ENCODE measurements at regions not wholly inside any gene's neighbourhood (a gene's known extent, or its start where the extent isn't known, plus 50 kb on each side); places are given as distances from the start of the nearest gene placed in this dataset.

GRCh38 chr1:80447526-80447925, 1353.2 kb upstream of the ADGRL2 start:
- no peak overlapping the region for H3K27ac ChIP-seq (ENCODE audit: low read depth, low read length, severe bottlenecking)

GRCh38 chr1:80445033-80445432, 1355.7 kb upstream of the ADGRL2 start:
- H3K27ac ChIP-seq (ENCODE audit: low read depth, low read length, severe bottlenecking) = no peak overlapping the region
- H3K36me3 ChIP-seq (ENCODE audit: control insufficient read depth, insufficient read depth, low read length) = no peaks in the 10 kb centered on the region
- H3K4me3 ChIP-seq (ENCODE audit: extremely low read depth, insufficient read depth, low read length, poor library complexity, severe bottlenecking) = no peak overlapping the region
- 100% methylated on average over 1 of the region's 4 CpGs; no CpG with 5 or more reads in 1 of the 2 experiments for WGBS, 2 experiments (ENCODE audit: insufficient coverage in 2 of 2)
- no peaks in the 10 kb centered on the region for H3K4me1 ChIP-seq (ENCODE audit: control insufficient read depth, insufficient read depth, low read length, poor library complexity, severe bottlenecking)
- H3K9me3 ChIP-seq (ENCODE audit: control insufficient read depth, low read length) = no peaks in the 10 kb centered on the region

More at GRCh38 chr1:80447526-80447925, 1353.2 kb upstream of the ADGRL2 start:
- Histone ChIP-seq H3K36me3 (ENCODE audit: control insufficient read depth, insufficient read depth, low read length) (no peaks in the 10 kb centered on the region), H3K9me3 (ENCODE audit: control insufficient read depth, low read length) (no peaks in the 10 kb centered on the region), H3K4me3 (ENCODE audit: extremely low read depth, insufficient read depth, low read length, poor library complexity, severe bottlenecking) (no peak overlapping the region), H3K4me1 (ENCODE audit: control insufficient read depth, insufficient read depth, low read length, poor library complexity, severe bottlenecking) (no peaks in the 10 kb centered on the region)
- no CpG with 5 or more reads among the region's 1 CpG for WGBS, 2 experiments (ENCODE audit: insufficient coverage in 2 of 2)

- Histone ChIP-seq H3K4me1 (ENCODE audit: control insufficient read depth, insufficient read depth, low read length, poor library complexity, severe bottlenecking) (no peaks in the 10 kb centered on the region), H3K36me3 (ENCODE audit: control insufficient read depth, insufficient read depth, low read length) (no peaks in the 10 kb centered on the region), H3K9me3 (ENCODE audit: control insufficient read depth, low read length) (no peaks in the 10 kb centered on the region), H3K27ac (ENCODE audit: low read depth, low read length, severe bottlenecking) (no peak overlapping the region), H3K4me3 (ENCODE audit: extremely low read depth, insufficient read depth, low read length, poor library complexity, severe bottlenecking) (no peak overlapping the region)
- WGBS, 2 experiments (ENCODE audit: insufficient coverage in 2 of 2) = 80% methylated on average over 2 of the region's 3 CpGs; no CpG with 5 or more reads in 1 of the 2 experiments
These were observed 1356.6 kb upstream of the ADGRL2 start for GRCh38 chr1:80444171-80444570.

DNA sequence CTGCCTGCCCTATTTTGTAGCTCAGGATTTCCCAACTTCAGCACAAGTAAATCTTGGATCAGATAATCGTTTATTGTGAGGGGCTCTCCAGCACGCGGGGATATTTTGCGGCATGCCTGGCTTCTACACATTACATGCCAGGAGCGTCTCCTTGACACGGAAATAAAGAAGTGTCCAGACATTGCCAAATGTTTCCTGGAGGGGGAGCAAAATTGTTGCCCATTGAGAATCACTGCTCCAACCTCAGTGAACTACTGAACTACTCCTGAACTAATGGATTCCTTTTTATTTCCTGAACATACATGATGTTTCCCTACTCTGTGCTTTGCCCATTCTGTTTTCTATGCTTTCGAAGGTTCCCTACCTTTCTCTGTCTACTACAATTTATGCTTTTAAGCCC, 1359.1 kb upstream of the ADGRL2 start:
- 85 to 93% methylated on average over 6 to 7 of the region's 7 CpGs for WGBS, 2 experiments (ENCODE audit: insufficient coverage in 2 of 2)
- Histone ChIP-seq H3K4me3 (ENCODE audit: extremely low read depth, insufficient read depth, low read length, poor library complexity, severe bottlenecking) (no peak overlapping the region), H3K9me3 (ENCODE audit: control insufficient read depth, low read length) (no peaks in the 10 kb centered on the region), H3K4me1 (ENCODE audit: control insufficient read depth, insufficient read depth, low read length, poor library complexity, severe bottlenecking) (no peaks in the 10 kb centered on the region), H3K36me3 (ENCODE audit: control insufficient read depth, insufficient read depth, low read length) (no peaks in the 10 kb centered on the region), H3K27ac (ENCODE audit: low read depth, low read length, severe bottlenecking) (no peak overlapping the region)

DNA sequence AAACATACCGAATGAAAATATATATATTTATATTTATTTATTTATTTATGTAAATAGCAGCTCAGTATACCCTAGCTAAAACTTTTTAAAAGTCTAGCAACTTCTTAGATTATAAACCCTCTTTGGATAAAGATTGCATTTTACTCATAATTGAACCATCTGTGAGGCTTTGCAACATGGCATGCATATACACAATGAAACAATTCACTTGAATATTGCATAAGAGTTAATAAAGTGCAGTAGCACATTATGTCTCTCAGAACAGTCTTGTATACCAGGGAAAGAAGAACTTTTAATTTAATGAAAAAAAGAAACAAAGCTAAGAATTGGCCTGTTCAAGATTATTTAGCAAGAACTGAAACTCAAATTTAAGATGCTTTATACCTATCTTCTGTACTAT, 1363.9 kb upstream of the ADGRL2 start:
- no peak overlapping the region for H3K27ac ChIP-seq (ENCODE audit: low read depth, low read length, severe bottlenecking)
- H3K4me1 ChIP-seq (ENCODE audit: control insufficient read depth, insufficient read depth, low read length, poor library complexity, severe bottlenecking) = no peaks in the 10 kb centered on the region
- WGBS, 2 experiments (ENCODE audit: insufficient coverage in 2 of 2) = no CpG with 5 or more reads among the region's 1 CpG
- H3K36me3 ChIP-seq (ENCODE audit: control insufficient read depth, insufficient read depth, low read length) = no peaks in the 10 kb centered on the region
- no peaks in the 10 kb centered on the region for H3K9me3 ChIP-seq (ENCODE audit: control insufficient read depth, low read length)
- no peak overlapping the region for H3K4me3 ChIP-seq (ENCODE audit: extremely low read depth, insufficient read depth, low read length, poor library complexity, severe bottlenecking)

GRCh38 chr1:80427881-80428280, 1372.9 kb upstream of the ADGRL2 start:
- Histone ChIP-seq H3K4me3 (ENCODE audit: extremely low read depth, insufficient read depth, low read length, poor library complexity, severe bottlenecking) (no peak overlapping the region), H3K27ac (ENCODE audit: low read depth, low read length, severe bottlenecking) (no peak overlapping the region), H3K36me3 (ENCODE audit: control insufficient read depth, insufficient read depth, low read length) (no peaks in the 10 kb centered on the region), H3K9me3 (ENCODE audit: control insufficient read depth, low read length) (no peaks in the 10 kb centered on the region), H3K4me1 (ENCODE audit: control insufficient read depth, insufficient read depth, low read length, poor library complexity, severe bottlenecking) (no peaks in the 10 kb centered on the region)
- WGBS, 2 experiments (ENCODE audit: insufficient coverage in 2 of 2) = no CpG with 5 or more reads among the region's 3 CpGs

DNA sequence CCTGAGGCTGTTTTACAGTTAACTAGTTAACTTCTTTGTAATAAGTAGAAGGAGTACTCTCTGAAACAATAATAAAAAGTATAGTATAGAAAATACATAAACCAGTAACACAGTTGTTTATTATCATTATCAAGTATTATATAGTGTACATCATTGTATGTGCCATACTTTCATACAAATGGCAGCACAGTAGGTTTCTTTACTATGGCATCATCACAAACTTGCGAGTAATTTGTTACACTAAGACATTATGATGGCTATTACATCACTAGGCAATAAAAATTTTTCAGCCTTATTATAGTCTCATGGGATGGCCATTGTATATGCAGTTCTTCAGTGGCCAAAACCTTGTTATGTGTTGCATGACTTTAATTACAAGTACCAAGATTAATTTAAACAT, 1376.5 kb upstream of the ADGRL2 start:
- H3K9me3 ChIP-seq (ENCODE audit: control insufficient read depth, low read length) = no peaks in the 10 kb centered on the region
- H3K4me1 ChIP-seq (ENCODE audit: control insufficient read depth, insufficient read depth, low read length, poor library complexity, severe bottlenecking) = no peaks in the 10 kb centered on the region
- no CpG with 5 or more reads among the region's 1 CpG for WGBS, 2 experiments (ENCODE audit: insufficient coverage in 2 of 2)
- H3K36me3 ChIP-seq (ENCODE audit: control insufficient read depth, insufficient read depth, low read length) = no peaks in the 10 kb centered on the region
- H3K4me3 ChIP-seq (ENCODE audit: extremely low read depth, insufficient read depth, low read length, poor library complexity, severe bottlenecking) = no peak overlapping the region
- no peak overlapping the region for H3K27ac ChIP-seq (ENCODE audit: low read depth, low read length, severe bottlenecking)

DNA sequence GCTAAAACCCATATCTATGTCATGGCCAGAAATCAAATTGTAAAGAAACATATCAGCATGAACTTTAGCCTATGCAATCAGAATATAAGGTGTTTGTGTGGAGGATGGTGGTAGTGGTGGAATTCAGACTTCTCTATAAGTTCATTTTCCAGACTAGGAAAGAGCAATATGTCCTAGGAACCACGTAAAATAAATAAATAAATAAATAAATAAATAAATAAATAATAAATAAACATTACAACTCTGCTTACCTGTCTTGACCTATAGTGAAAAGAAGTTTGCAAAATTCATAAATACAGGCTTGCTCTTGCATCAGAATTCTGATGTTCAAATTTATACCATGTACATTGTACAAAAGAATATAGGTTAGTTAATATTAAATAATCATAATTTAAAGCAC, 1382.6 kb upstream of the ADGRL2 start:
- Histone ChIP-seq H3K36me3 (ENCODE audit: control insufficient read depth, insufficient read depth, low read length) (no peaks in the 10 kb centered on the region), H3K4me1 (ENCODE audit: control insufficient read depth, insufficient read depth, low read length, poor library complexity, severe bottlenecking) (peaks cover 6% of the 10 kb centered on the region), H3K27ac (ENCODE audit: low read depth, low read length, severe bottlenecking) (no peak overlapping the region), H3K4me3 (ENCODE audit: extremely low read depth, insufficient read depth, low read length, poor library complexity, severe bottlenecking) (no peak overlapping the region), H3K9me3 (ENCODE audit: control insufficient read depth, low read length) (no peaks in the 10 kb centered on the region)
- WGBS, 2 experiments (ENCODE audit: insufficient coverage in 2 of 2) = no CpG with 5 or more reads among the region's 1 CpG

DNA sequence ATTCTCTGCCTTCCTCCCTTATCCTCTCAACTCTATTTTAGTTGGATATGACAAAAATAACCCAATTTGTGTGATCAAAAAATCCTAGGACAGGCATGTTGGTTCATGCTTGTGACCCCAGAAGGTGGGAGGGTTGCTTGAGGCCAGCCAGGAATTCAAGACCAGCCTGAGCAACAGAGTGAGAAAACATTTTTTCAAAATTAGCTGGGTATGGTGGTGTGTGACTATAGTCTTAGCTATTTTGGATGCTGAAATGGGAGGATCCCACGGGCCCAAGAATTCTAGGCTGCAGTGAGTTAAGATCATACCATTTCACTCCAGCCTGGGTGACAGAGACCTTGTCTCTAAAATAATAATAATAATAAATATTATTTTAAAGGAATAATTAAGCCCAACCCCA, 1383.1 kb upstream of the ADGRL2 start:
- H3K4me1 ChIP-seq (ENCODE audit: control insufficient read depth, insufficient read depth, low read length, poor library complexity, severe bottlenecking) = peaks cover 6% of the 10 kb centered on the region

GRCh38 chr1:80413969-80414368, 1386.8 kb upstream of the ADGRL2 start:
- no peak overlapping the region for H3K27ac ChIP-seq (ENCODE audit: low read depth, low read length, severe bottlenecking)
- no peaks in the 10 kb centered on the region for H3K9me3 ChIP-seq (ENCODE audit: control insufficient read depth, low read length)
- 100% methylated on average over 1 of the region's 1 CpG; no CpG with 5 or more reads in 1 of the 2 experiments for WGBS, 2 experiments (ENCODE audit: insufficient coverage in 2 of 2)
- H3K4me3 ChIP-seq (ENCODE audit: extremely low read depth, insufficient read depth, low read length, poor library complexity, severe bottlenecking) = no peak overlapping the region
- peaks cover 6% of the 10 kb centered on the region for H3K4me1 ChIP-seq (ENCODE audit: control insufficient read depth, insufficient read depth, low read length, poor library complexity, severe bottlenecking)
- H3K36me3 ChIP-seq (ENCODE audit: control insufficient read depth, insufficient read depth, low read length) = no peaks in the 10 kb centered on the region

More for the DNA sequence above, 1383.1 kb upstream of the ADGRL2 start:
- H3K27ac ChIP-seq (ENCODE audit: low read depth, low read length, severe bottlenecking) = no peak overlapping the region
- H3K9me3 ChIP-seq (ENCODE audit: control insufficient read depth, low read length) = no peaks in the 10 kb centered on the region
- H3K4me3 ChIP-seq (ENCODE audit: extremely low read depth, insufficient read depth, low read length, poor library complexity, severe bottlenecking) = no peak overlapping the region
- WGBS, 2 experiments (ENCODE audit: insufficient coverage in 2 of 2) = no CpG with 5 or more reads among the region's 1 CpG
- no peaks in the 10 kb centered on the region for H3K36me3 ChIP-seq (ENCODE audit: control insufficient read depth, insufficient read depth, low read length)

GRCh38 chr1:80410233-80410632, 1390.5 kb upstream of the ADGRL2 start:
- H3K36me3 ChIP-seq (ENCODE audit: control insufficient read depth, insufficient read depth, low read length) = no peaks in the 10 kb centered on the region
- no peak overlapping the region for H3K4me3 ChIP-seq (ENCODE audit: extremely low read depth, insufficient read depth, low read length, poor library complexity, severe bottlenecking)
- 89% methylated on average over 2 of the region's 4 CpGs; no CpG with 5 or more reads in 1 of the 2 experiments for WGBS, 2 experiments (ENCODE audit: insufficient coverage in 2 of 2)
- no peak overlapping the region for H3K27ac ChIP-seq (ENCODE audit: low read depth, low read length, severe bottlenecking)
- H3K9me3 ChIP-seq (ENCODE audit: control insufficient read depth, low read length) = no peaks in the 10 kb centered on the region
- no peaks in the 10 kb centered on the region for H3K4me1 ChIP-seq (ENCODE audit: control insufficient read depth, insufficient read depth, low read length, poor library complexity, severe bottlenecking)
